ENCODE measurements at regions not wholly inside any gene's neighbourhood (a gene's known extent, or its start where the extent isn't known, plus 50 kb on each side); places are given as distances from the start of the nearest gene placed in this dataset.
"Not testable (repeated sequence)": the region's sequence is repeated elsewhere in the genome, so short reads cannot be mapped to it uniquely, and the experiment has no call there.

- no peak for DNase-seq (ENCODE audit: low read depth in 2 of 2)
These were observed 325.7 kb downstream of the GATA3 start for GRCh38 chr10:8379906-8380832.

- DNase-seq (ENCODE audit: low read depth in 2 of 2), result no peak
These were observed 326.5 kb downstream of the GATA3 start for GRCh38 chr10:8380833-8381496.

- DNase-seq (ENCODE audit: low read depth in 2 of 2), result no peak
These were observed 332.3 kb downstream of the GATA3 start for GRCh38 chr10:8386781-8387180.

DNA sequence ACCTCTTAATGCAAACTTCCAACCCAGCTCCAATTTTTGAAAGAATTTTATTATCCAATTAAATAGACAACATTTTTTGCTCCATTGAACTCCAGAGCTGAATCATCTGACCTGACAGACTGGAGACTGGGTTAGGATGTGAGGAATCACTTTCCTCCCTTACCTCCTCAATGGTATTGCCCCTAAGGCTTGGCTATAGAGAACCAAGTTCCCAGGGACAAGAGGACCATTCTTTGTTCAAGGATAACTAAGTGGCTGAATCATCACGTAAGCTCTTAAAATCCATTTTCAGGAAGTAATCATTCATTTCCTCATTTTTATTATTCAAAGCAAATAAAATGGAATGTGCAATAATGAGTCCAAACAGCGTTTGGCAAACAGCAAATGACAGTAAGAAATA, 335.1 kb downstream of the GATA3 start:
- DNase-seq (ENCODE audit: low read depth in 2 of 2), result no peak

GRCh38 chr10:8392216-8392615, 337.7 kb downstream of the GATA3 start:
- DNase-seq (ENCODE audit: low read depth in 2 of 2), result no peak

- DNase-seq (ENCODE audit: low read depth in 2 of 2), result no peak
These were observed 339.0 kb downstream of the GATA3 start for GRCh38 chr10:8393531-8393930.

- no peak for DNase-seq (ENCODE audit: low read depth in 2 of 2)
These were observed 342.2 kb downstream of the GATA3 start for GRCh38 chr10:8396675-8397074.

DNA sequence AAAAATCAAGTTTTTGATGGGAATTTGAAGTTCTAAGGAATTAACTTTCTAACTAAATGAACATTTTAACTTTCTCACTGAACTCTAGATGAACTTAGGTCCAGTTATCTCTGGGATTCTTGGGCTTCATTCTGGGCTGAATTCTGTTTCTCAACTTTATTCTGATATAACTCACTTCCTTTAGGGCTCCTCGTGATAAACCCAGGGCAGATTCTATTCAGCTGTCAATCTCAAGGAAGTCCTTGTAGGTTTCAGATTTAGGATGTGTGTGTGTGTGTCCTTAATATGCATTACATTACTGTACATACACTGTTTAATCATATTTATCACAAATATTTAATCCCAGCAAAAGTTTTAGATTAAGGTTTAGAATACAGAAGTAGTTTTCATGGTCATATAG, 344.3 kb downstream of the GATA3 start:
- DNase-seq (ENCODE audit: low read depth in 2 of 2), result no peak

DNA sequence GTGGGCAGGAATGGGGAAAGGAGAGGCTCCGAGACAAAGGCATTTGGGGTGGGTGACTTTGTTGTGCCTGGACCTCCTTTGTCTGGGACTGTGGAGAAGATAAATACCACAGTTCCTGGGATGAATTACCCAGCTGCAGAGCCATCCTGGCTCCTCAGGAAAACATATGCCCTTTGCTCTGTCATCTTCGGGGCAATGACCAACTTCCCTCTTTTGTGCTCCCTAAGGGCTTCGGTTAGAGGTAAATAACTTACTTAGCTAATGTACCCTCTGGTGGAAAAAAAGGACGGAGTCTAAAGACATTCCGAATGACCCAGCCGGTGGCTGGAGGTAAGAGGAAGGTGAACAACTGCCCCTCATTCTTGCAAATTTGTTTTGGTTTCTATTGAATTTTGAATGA, 345.7 kb downstream of the GATA3 start:
- no peak for DNase-seq (ENCODE audit: low read depth in 2 of 2)

- DNase-seq (ENCODE audit: low read depth in 2 of 2), result no peak
These were observed 346.4 kb downstream of the GATA3 start for GRCh38 chr10:8400892-8401291.

DNA sequence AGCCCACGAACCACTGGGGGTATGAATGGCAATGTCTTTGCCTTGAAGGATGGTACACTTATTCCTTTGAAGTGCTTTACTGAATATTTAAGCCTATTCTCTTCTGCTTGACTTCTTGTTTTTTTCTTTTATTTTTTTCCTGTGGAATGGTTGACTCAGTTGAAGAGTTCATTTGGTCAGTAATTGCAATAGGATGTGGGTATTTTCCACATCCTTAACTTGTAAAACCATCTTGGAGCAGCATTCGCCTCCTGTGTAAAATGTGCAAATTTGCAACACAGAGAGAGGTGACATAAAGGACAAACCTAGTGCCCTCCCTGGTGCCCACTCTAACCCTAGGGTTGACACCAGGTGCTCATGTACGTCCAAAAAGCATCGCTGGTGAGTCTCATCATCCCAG, 347.0 kb downstream of the GATA3 start:
- no peak for DNase-seq (ENCODE audit: low read depth in 2 of 2)

GRCh38 chr10:8402576-8402975, 348.1 kb downstream of the GATA3 start:
- peak; percentile 21 to 50 for DNase-seq (ENCODE audit: low read depth in 2 of 2)

- no peak for DNase-seq (ENCODE audit: low read depth in 2 of 2)
These were observed 349.4 kb downstream of the GATA3 start for GRCh38 chr10:8403711-8404371.

GRCh38 chr10:8404721-8405120, 350.2 kb downstream of the GATA3 start:
- DNase-seq (ENCODE audit: low read depth in 2 of 2), result no peak

DNA sequence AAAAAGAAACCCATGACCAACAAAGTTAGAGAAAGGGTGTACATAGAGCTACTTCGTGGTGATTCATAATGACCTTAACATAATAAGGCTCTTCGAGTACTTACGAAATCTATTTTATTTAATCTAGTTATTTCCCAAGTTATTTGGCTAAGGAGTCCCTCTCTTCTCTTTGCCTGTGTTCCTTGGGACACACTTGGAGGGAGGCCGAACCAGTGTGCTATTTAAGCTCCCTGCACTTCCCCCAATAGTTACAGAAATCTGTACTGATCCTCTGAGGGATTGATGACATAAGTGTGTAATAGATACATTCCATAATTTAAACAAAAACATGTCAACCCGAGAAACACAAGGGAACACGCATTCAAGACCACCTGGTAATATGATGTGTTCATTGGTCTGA, 351.1 kb downstream of the GATA3 start:
- no peak for DNase-seq (ENCODE audit: low read depth in 2 of 2)

DNA sequence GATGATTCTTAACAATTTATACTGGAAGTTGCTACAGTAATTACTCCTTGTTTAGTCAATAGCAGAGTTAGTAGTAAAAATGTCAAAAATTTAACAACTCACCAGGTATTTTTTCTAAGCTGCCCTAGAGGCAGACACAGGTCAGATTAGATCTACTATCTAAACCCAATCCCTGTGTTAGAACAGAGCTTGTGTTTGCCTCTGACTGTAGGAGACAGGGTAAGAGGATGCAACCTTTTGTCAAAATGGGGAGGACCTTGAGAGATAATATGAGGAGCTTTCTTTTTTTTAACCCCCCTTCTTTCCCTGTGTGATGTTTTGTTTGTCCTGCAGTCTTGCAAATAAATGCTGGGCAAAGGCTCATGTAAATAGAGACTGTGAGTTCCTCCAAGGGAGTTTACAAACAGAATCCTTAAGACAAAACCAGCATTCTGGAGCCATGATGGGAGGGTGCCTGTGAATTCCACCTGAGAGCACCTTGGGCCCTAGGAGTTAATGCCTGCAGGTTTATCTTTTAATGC, 353.1 kb downstream of the GATA3 start:
- no peak for DNase-seq (ENCODE audit: low read depth in 2 of 2)

DNA sequence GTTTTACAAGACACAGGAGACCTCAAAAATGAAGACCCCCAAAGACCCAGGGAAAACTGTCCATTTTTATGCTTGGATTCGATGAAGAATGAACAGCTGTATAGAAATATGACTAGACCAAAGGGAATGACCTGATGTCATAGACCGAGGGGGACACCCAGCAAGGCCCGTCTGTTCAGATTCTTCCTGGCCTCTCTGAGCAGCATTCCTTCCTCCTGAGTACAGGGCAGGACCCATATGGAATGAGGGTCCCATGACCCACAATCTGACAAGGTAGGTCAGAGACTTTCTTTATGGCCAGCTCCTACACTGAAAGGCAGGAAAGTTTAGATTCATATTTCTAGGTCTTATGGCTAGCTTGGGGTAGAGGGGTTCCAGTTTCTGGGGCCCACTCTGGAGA, 356.0 kb downstream of the GATA3 start:
- DNase-seq (ENCODE audit: low read depth in 2 of 2), result no peak

- DNase-seq (ENCODE audit: low read depth in 2 of 2), result no peak
These were observed 358.1 kb downstream of the GATA3 start for GRCh38 chr10:8412541-8412940.

DNA sequence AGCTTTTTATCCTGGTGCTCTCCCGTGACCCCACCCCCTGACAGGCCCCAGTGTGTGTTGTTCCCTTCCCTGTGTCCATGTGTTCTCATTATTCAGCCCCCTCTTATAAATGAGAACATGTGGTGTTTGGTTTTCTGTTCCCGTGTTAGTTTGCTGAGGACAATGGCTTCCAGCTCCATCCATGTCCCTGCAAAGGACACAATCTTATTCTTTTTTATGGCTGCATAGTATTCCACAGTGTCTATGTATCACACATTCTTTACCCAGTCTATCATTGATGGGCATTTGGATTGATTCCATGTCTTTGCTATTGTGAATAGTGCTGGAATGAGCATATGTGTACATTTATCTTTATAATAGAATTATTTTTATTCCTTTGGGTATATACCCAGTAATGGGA, 360.5 kb downstream of the GATA3 start:
- DNase-seq (ENCODE audit: low read depth in 2 of 2), result not testable (repeated sequence)

GRCh38 chr10:8416192-8416701, 361.8 kb downstream of the GATA3 start:
- no peak for DNase-seq (ENCODE audit: low read depth in 2 of 2)

DNA sequence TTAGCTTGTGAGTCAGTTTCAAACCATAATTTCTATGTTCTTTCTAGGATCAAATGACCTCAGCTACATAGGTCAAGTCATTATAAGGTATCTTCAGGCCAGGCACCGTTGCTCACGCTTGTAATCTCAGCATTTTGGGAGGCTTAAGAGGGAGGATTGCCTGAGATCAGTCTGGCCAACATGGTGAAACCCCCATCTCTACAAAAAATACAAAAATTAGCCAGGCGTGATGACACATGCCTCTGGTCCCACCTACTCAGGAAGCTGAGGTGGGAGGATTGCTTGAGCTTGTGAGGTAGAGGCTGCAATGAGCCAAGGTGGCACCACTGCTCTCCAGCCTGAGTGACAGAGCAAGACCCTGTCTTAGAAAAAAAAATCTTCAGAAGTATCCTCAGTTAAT, 362.3 kb downstream of the GATA3 start:
- DNase-seq (ENCODE audit: low read depth in 2 of 2), result no peak

GRCh38 chr10:8417631-8418030, 363.1 kb downstream of the GATA3 start:
- no peak for DNase-seq (ENCODE audit: low read depth in 2 of 2)
